Islet of Langerhans (tissue), 1 donor: ENCODE measurements at regions not wholly inside any gene's neighbourhood (a gene's known extent, or its start where the extent isn't known, plus 50 kb on each side); places are given as distances from the start of the nearest gene placed in this dataset.
"Not testable (repeated sequence)": the region's sequence is repeated elsewhere in the genome, so short reads cannot be mapped to it uniquely, and the experiment has no call there.

Experiments
- FAIRE-seq: peaks from one replicate; lab custom pipeline; 2011; peaks lifted over from hg19 to GRCh38; lab: Jason Lieb, UNC

GRCh38 chr5:29161399-29162291 lies 2031.8 kb upstream of the CDH6 start:
- no peak for FAIRE-seq

GRCh38 chr5:29157975-29158374 lies 2035.5 kb upstream of the CDH6 start:
- FAIRE-seq = no peak

- FAIRE-seq = no peak
Observed at GRCh38 chr5:29150840-29151239, 2042.6 kb upstream of the CDH6 start.

- no peak for FAIRE-seq
Observed at GRCh38 chr5:29148581-29148980, 2044.9 kb upstream of the CDH6 start.

- FAIRE-seq = no peak
Observed at GRCh38 chr5:29148073-29148472, 2045.4 kb upstream of the CDH6 start.

GRCh38 chr5:29143266-29143665 lies 2050.2 kb upstream of the CDH6 start:
- FAIRE-seq = no peak

- no peak for FAIRE-seq
Observed at GRCh38 chr5:29134418-29134817, 2059.1 kb upstream of the CDH6 start.

- FAIRE-seq = no peak
Observed at GRCh38 chr5:29131285-29131684, 2062.2 kb upstream of the CDH6 start.

GRCh38 chr5:29130786-29131185 lies 2062.7 kb upstream of the CDH6 start:
- no peak for FAIRE-seq

GRCh38 chr5:29127524-29128156 lies 2065.8 kb upstream of the CDH6 start:
- FAIRE-seq = not testable (repeated sequence)

GRCh38 chr5:29126462-29126861 lies 2067.0 kb upstream of the CDH6 start:
- FAIRE-seq = not testable (repeated sequence)

- FAIRE-seq = no peak
Observed at GRCh38 chr5:29122306-29122705, 2071.2 kb upstream of the CDH6 start.

- no peak for FAIRE-seq
Observed at GRCh38 chr5:29114331-29114768, 2076.0 kb upstream of the CDH9 start.

GRCh38 chr5:29113516-29113915 lies 2075.1 kb upstream of the CDH9 start:
- FAIRE-seq = no peak

- FAIRE-seq = no peak
Observed at GRCh38 chr5:29099585-29099984, 2061.2 kb upstream of the CDH9 start.

- FAIRE-seq = no peak
Observed at GRCh38 chr5:29089591-29090130, 2051.3 kb upstream of the CDH9 start.

- FAIRE-seq = no peak
Observed at GRCh38 chr5:29085142-29085541, 2046.8 kb upstream of the CDH9 start.

- FAIRE-seq = no peak
Observed at GRCh38 chr5:29079771-29080170, 2041.4 kb upstream of the CDH9 start.

- FAIRE-seq = no peak
Observed at GRCh38 chr5:29077451-29077850, 2039.1 kb upstream of the CDH9 start.

GRCh38 chr5:29069104-29069402 lies 2030.7 kb upstream of the CDH9 start:
- no peak for FAIRE-seq

GRCh38 chr5:29061381-29061780 lies 2023.0 kb upstream of the CDH9 start:
- no peak for FAIRE-seq

GRCh38 chr5:29054694-29055093 lies 2016.3 kb upstream of the CDH9 start:
- no peak for FAIRE-seq

GRCh38 chr5:29054282-29054681 lies 2015.9 kb upstream of the CDH9 start:
- FAIRE-seq = no peak

- FAIRE-seq = no peak
Observed at GRCh38 chr5:29051509-29051908, 2013.1 kb upstream of the CDH9 start.
